Transverse colon (tissue), 4 donors: ENCODE measurements at regions not wholly inside any gene's neighbourhood (a gene's known extent, or its start where the extent isn't known, plus 50 kb on each side); places are given as distances from the start of the nearest gene placed in this dataset.
"Not testable (repeated sequence)": the region's sequence is repeated elsewhere in the genome, so short reads cannot be mapped to it uniquely, and the experiment has no call there.

Experiments
- CTCF ChIP-seq, 5 experiments: fragments of 200-600 bp in 3 of 5; fragments of 450-650 bp in 2 of 5; sonication (generic) in 3 of 5; IDR thresholded peaks; 1 replicate in 2 of 5; 2 replicates in 3 of 5; pipeline ENCODE4 v1.5.1; 2016 to 2017; ENCODE audit warnings: antibody characterized with exemption in 5 of 5, inconsistent platforms in 3 of 5, mild to moderate bottlenecking in 2 of 5, moderate library complexity in 1 of 5
- POLR2A ChIP-seq: fragments of 450-650 bp; IDR thresholded peaks from one replicate; pipeline ENCODE4 v1.6.1; 2016; ENCODE audit warnings: antibody characterized with exemption, mild to moderate bottlenecking, moderate library complexity
- POLR2AphosphoS5 ChIP-seq, 3 donors: sonication (generic); formaldehyde crosslinking; IDR thresholded peaks; one replicate each; pipeline ENCODE4 v1.6.1; 2016; ENCODE audit warnings: antibody characterized with exemption in 3 of 3

DNA sequence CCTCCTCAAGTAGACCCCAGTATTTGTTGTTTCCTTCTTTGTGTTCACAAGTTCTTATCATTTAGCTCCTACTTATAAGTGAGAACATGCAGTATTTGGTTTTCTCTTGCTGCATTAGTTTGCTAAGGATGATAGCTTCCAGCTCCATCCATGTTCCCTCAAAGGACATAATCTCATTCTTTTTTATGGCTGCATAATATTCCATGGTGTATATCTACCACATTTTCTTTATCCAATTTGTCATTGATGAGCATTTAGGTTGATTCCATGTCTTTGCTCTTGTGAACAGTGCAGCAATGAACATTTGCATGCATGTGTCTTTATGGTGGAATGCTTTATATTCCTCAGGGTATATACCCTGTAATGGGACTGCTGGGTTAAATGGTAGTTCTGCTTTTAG lies 137.7 kb upstream of the SLC38A2 start:
- not testable (repeated sequence) for TF ChIP-seq POLR2A; CTCF (IDR thresholded peaks at IDR 0.05); POLR2AphosphoS5 (IDR thresholded peaks at IDR 0.05)
